ENCODE measurements at regions not wholly inside any gene's neighbourhood (a gene's known extent, or its start where the extent isn't known, plus 50 kb on each side); places are given as distances from the start of the nearest gene placed in this dataset.

DNA sequence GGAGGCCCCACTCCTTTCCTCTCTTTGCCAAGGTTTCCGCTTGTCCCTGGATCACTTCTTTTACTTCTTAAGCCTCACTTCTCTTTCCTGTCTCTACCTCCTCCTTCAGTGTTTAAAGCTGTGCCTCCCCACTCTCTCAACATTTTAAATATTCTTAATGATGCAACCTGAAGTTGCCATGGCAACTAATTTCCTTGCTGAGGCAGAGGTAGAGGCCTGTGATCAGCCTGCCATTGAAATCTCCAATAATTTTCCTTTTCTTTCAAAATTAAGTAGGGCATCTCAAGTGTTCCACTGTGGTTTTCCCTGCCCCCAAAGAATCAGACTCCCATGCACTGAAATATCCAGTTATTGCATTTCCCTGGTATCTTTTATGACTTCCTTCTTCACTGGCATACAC lies 108.6 kb upstream of the VRK1 start:
- Histone ChIP-seq H3K27ac (ENCODE audit: low read depth, low read length) (no peak overlapping the region), H3K27me3 (ENCODE audit: control insufficient read depth, insufficient read depth, low read length) (peaks cover 79% of the 10 kb centered on the region), H3K4me1 (ENCODE audit: control insufficient read depth, insufficient read depth, low read length) (peaks cover 6% of the 10 kb centered on the region), H3K36me3 (ENCODE audit: control insufficient read depth, insufficient read depth, low read length) (no peaks in the 10 kb centered on the region), H3K9ac (ENCODE audit: low read depth, low read length) (no peak overlapping the region), H3K9me3 (ENCODE audit: control insufficient read depth, insufficient read depth, low read length) (no peaks in the 10 kb centered on the region), H3K4me3 (ENCODE audit: low read depth, low read length) (no peak overlapping the region)

DNA sequence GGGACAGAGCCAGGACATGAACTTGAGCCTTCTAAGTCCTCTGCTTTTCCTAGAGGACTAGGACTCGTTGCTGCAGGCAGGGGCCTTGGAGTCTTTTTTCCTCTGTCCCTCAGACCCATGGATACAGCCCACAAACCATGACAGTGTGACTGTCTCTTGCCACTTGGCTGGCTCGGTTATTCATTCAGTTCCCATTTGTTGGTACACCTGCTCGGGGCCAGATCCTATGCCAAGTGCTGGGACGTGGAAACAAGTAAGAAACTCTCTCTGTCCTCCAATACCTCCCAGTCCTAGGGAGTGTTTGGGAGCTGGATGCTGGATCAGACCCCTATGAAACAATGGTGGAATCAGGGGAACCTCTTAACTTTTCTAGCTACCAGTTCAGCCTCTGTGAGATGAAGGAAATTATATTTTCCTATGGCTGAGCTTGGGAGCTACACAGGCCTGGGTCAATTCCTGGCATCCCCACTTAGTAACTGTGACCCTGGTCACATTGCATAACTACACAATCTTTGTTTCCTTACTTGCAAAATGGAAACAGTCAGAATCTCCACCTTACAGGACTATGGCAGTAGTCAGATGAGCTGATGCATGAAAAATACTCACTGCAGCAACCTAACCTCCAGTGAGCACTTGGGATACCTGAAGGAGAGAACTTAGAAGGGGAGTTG lies 106.3 kb upstream of the VRK1 start:
- H3K36me3 ChIP-seq (ENCODE audit: control insufficient read depth, insufficient read depth, low read length), result no peaks in the 10 kb centered on the region
- no peak overlapping the region for H3K4me3 ChIP-seq (ENCODE audit: low read depth, low read length)
- peaks cover 16% of the 10 kb centered on the region for H3K4me1 ChIP-seq (ENCODE audit: control insufficient read depth, insufficient read depth, low read length)
- peaks cover 77% of the 10 kb centered on the region for H3K27me3 ChIP-seq (ENCODE audit: control insufficient read depth, insufficient read depth, low read length)
- no peak overlapping the region for H3K9ac ChIP-seq (ENCODE audit: low read depth, low read length)
- no peaks in the 10 kb centered on the region for H3K9me3 ChIP-seq (ENCODE audit: control insufficient read depth, insufficient read depth, low read length)
- no peak overlapping the region for H3K27ac ChIP-seq (ENCODE audit: low read depth, low read length)

DNA sequence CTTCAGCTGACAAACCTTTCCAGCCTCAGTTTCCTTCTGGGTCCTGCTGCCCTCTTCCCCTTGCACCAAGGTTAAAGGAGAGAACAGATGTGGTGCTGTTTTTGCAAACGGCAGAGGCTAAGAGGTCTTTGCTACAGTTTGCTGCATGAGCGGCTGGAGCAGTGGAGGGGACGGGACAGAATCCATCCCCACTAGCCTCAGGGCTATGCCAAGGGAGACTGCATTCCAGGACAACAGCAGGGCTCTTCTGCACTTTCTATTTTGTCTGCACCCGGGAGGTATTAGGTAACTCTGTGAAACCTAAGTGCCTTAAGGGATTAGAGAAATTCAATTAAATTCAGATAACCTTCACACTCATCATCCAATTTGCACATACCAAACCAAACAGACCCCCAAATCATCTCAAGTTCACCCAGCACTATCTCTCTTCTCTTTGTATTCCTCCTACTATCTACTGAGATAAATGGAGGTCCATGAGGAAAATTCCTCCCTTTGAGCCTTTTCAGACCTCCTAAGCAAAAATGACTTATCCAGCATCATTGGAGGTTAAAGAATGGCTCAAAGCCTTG lies 103.8 kb upstream of the VRK1 start:
- peaks cover 63% of the 10 kb centered on the region for H3K27me3 ChIP-seq (ENCODE audit: control insufficient read depth, insufficient read depth, low read length)
- H3K36me3 ChIP-seq (ENCODE audit: control insufficient read depth, insufficient read depth, low read length), result no peaks in the 10 kb centered on the region
- no peaks in the 10 kb centered on the region for H3K9me3 ChIP-seq (ENCODE audit: control insufficient read depth, insufficient read depth, low read length)
- peak overlapping the region; percentile 5 for H3K27ac ChIP-seq (ENCODE audit: low read depth, low read length)
- H3K4me3 ChIP-seq (ENCODE audit: low read depth, low read length), result no peak overlapping the region
- no peak overlapping the region for H3K9ac ChIP-seq (ENCODE audit: low read depth, low read length)
- peaks cover 16% of the 10 kb centered on the region for H3K4me1 ChIP-seq (ENCODE audit: control insufficient read depth, insufficient read depth, low read length)

DNA sequence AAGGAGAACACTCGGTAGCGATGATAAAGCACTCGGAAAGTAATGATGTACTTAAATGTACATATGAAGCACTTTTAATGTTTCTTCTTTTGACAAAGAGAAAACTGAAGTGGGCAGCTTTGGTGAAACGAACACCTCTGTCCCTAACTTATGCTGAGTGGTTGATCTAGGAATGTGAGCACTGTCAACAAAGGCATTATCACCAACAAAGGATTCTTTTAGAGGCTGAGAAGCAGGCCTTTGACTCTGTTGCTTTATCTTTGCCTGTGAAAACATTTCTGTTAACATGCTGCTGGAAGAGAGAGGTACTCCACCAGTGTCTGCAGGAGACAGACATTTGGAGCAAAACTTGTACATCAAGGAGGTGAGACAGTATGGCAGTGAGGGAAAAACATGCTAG lies 103.2 kb upstream of the VRK1 start:
- peak overlapping the region; percentile 5 for H3K27ac ChIP-seq (ENCODE audit: low read depth, low read length)
- H3K4me1 ChIP-seq (ENCODE audit: control insufficient read depth, insufficient read depth, low read length), result peaks cover 16% of the 10 kb centered on the region
- H3K27me3 ChIP-seq (ENCODE audit: control insufficient read depth, insufficient read depth, low read length), result peaks cover 58% of the 10 kb centered on the region
- no peak overlapping the region for H3K9ac ChIP-seq (ENCODE audit: low read depth, low read length)
- no peaks in the 10 kb centered on the region for H3K9me3 ChIP-seq (ENCODE audit: control insufficient read depth, insufficient read depth, low read length)
- H3K4me3 ChIP-seq (ENCODE audit: low read depth, low read length), result no peak overlapping the region
- H3K36me3 ChIP-seq (ENCODE audit: control insufficient read depth, insufficient read depth, low read length), result no peaks in the 10 kb centered on the region

DNA sequence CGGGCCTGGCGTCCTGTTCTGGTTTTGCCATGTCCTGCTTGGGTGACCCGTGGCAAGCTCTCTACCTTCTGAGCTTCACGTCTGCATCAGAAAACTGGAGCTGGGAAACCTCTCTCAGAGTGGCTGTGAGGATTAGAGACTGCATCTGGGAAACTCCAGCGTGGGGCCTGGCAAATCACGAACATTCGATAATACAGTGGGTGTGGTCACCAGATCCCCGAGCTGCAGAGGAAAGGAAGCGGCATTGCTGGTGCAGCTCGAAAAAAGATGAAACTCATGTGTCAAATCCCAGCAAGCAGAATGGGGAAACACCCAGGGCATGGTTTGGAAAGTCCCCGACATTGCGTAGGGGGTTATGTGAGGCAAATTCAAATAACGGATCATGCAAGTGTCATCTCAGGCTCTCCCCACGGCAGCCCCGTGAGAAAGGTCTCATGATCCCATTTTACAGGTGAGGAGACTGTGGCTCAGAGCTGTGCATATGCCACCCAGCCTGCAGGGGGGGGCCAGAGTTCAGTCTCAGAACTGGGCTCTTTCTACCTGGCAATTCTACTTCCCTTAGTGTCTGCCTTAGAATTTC lies 98.1 kb upstream of the VRK1 start:
- no peaks in the 10 kb centered on the region for H3K36me3 ChIP-seq (ENCODE audit: control insufficient read depth, insufficient read depth, low read length)
- H3K27ac ChIP-seq (ENCODE audit: low read depth, low read length), result no peak overlapping the region
- no peaks in the 10 kb centered on the region for H3K9me3 ChIP-seq (ENCODE audit: control insufficient read depth, insufficient read depth, low read length)
- peaks cover 21% of the 10 kb centered on the region for H3K27me3 ChIP-seq (ENCODE audit: control insufficient read depth, insufficient read depth, low read length)
- no peak overlapping the region for H3K9ac ChIP-seq (ENCODE audit: low read depth, low read length)
- peaks cover 6% of the 10 kb centered on the region for H3K4me1 ChIP-seq (ENCODE audit: control insufficient read depth, insufficient read depth, low read length)
- H3K4me3 ChIP-seq (ENCODE audit: low read depth, low read length), result no peak overlapping the region

DNA sequence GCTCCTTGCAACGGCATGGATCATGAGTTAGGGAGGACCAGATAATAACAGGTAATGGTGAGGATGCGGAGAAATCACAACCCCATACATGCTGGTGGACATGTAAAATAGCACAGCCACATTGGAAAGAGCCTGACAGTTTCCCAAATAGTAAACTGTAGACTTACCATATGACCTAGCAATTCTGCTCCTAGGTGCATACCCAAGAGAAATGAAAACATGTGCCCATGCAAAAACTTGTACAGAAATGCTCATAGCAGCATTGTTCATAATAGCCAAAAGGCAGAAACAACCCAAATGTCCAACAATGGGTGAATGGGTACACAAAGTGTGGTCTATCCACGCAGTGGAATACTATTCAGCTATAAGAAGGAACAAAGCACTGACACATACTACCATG lies 97.5 kb upstream of the VRK1 start:
- peaks cover 15% of the 10 kb centered on the region for H3K27me3 ChIP-seq (ENCODE audit: control insufficient read depth, insufficient read depth, low read length)
- no peaks in the 10 kb centered on the region for H3K9me3 ChIP-seq (ENCODE audit: control insufficient read depth, insufficient read depth, low read length)
- no peak overlapping the region for H3K9ac ChIP-seq (ENCODE audit: low read depth, low read length)
- H3K36me3 ChIP-seq (ENCODE audit: control insufficient read depth, insufficient read depth, low read length), result no peaks in the 10 kb centered on the region
- no peaks in the 10 kb centered on the region for H3K4me1 ChIP-seq (ENCODE audit: control insufficient read depth, insufficient read depth, low read length)
- H3K4me3 ChIP-seq (ENCODE audit: low read depth, low read length), result no peak overlapping the region
- H3K27ac ChIP-seq (ENCODE audit: low read depth, low read length), result no peak overlapping the region

DNA sequence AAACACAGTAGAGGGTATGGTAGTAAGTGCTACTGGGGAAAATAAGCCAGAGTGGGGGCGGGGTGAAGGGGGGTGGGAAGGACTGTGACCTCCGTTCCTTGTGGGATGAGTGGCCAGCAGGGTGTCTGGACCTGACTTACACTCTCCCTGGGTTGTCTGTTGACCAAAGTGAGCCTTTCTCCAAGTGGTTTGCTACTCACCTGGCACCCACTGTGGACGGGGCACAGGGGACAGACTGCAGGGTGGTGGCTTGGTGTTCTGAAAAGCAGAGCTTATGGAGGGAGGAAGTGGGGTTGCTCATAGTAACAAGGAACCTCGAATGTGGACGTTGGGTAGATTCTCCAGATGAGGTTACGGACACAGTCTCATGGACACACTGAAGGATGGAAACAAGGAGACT lies 94.4 kb upstream of the VRK1 start:
- H3K27ac ChIP-seq (ENCODE audit: low read depth, low read length), result no peak overlapping the region
- H3K4me1 ChIP-seq (ENCODE audit: control insufficient read depth, insufficient read depth, low read length), result no peaks in the 10 kb centered on the region
- no peak overlapping the region for H3K4me3 ChIP-seq (ENCODE audit: low read depth, low read length)
- no peaks in the 10 kb centered on the region for H3K9me3 ChIP-seq (ENCODE audit: control insufficient read depth, insufficient read depth, low read length)
- no peaks in the 10 kb centered on the region for H3K36me3 ChIP-seq (ENCODE audit: control insufficient read depth, insufficient read depth, low read length)
- H3K27me3 ChIP-seq (ENCODE audit: control insufficient read depth, insufficient read depth, low read length), result no peaks in the 10 kb centered on the region
- H3K9ac ChIP-seq (ENCODE audit: low read depth, low read length), result no peak overlapping the region

DNA sequence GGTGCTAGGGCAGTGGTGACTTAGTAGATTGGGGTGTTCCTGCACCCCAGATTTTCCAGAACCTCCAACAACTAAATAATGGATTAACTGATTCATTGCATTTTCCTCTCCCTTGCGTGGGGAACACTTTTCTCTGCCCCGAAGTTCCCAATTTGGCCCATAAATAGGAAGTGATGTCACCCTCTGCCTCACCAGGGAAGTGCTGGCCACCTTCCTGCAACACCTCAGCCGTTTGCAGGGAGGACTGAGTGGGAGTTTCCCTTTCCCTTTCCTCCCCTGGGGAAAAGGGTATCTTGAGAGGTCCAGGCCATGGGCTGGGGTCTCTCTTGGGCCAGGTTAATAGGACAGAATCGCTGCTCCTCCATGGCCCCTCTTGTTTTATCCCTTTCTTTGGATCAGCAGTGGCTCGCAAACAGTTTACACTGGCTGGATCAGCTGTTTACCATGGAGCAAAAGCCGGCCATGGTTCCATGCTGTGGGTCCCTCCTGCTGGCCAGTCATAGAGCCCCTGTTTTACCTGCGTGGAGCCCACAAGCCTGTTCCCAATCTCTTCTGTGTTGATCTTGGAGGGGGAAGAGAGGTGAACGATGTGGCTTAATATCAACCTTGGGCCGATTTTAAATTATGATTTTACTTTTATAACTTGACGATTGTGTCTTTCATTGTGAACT lies 91.6 kb upstream of the VRK1 start:
- H3K36me3 ChIP-seq (ENCODE audit: control insufficient read depth, insufficient read depth, low read length), result no peaks in the 10 kb centered on the region
- no peak overlapping the region for H3K9ac ChIP-seq (ENCODE audit: low read depth, low read length)
- H3K4me1 ChIP-seq (ENCODE audit: control insufficient read depth, insufficient read depth, low read length), result no peaks in the 10 kb centered on the region
- H3K4me3 ChIP-seq (ENCODE audit: low read depth, low read length), result no peak overlapping the region
- no peaks in the 10 kb centered on the region for H3K9me3 ChIP-seq (ENCODE audit: control insufficient read depth, insufficient read depth, low read length)
- no peak overlapping the region for H3K27ac ChIP-seq (ENCODE audit: low read depth, low read length)
- H3K27me3 ChIP-seq (ENCODE audit: control insufficient read depth, insufficient read depth, low read length), result no peaks in the 10 kb centered on the region

DNA sequence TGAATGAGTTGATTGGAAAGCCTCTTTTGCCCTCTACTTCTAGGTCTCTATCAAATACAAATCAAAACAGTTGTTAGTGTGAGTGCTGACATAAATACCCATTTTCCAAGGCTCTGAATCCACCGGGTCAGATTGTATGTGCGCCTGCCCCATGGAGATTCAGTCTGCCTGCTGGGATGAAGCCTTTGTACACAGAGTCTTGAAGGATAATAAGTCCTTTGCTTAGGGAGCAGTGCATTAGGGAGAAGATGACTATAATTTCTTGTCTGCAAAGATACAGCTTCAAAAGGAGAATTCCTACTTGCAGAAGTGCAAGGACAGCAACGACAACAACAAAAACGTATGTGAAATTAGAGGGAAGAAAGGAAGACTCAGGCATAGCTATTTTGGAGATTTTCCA lies 90.3 kb upstream of the VRK1 start:
- no peak overlapping the region for H3K27ac ChIP-seq (ENCODE audit: low read depth, low read length)
- H3K27me3 ChIP-seq (ENCODE audit: control insufficient read depth, insufficient read depth, low read length), result no peaks in the 10 kb centered on the region
- H3K36me3 ChIP-seq (ENCODE audit: control insufficient read depth, insufficient read depth, low read length), result no peaks in the 10 kb centered on the region
- H3K9ac ChIP-seq (ENCODE audit: low read depth, low read length), result no peak overlapping the region
- no peaks in the 10 kb centered on the region; the same call in 1 of the 2 replicates for H3K4me1 ChIP-seq (ENCODE audit: control insufficient read depth, insufficient read depth, low read length)
- no peak overlapping the region for H3K4me3 ChIP-seq (ENCODE audit: low read depth, low read length)
- no peaks in the 10 kb centered on the region for H3K9me3 ChIP-seq (ENCODE audit: control insufficient read depth, insufficient read depth, low read length)

DNA sequence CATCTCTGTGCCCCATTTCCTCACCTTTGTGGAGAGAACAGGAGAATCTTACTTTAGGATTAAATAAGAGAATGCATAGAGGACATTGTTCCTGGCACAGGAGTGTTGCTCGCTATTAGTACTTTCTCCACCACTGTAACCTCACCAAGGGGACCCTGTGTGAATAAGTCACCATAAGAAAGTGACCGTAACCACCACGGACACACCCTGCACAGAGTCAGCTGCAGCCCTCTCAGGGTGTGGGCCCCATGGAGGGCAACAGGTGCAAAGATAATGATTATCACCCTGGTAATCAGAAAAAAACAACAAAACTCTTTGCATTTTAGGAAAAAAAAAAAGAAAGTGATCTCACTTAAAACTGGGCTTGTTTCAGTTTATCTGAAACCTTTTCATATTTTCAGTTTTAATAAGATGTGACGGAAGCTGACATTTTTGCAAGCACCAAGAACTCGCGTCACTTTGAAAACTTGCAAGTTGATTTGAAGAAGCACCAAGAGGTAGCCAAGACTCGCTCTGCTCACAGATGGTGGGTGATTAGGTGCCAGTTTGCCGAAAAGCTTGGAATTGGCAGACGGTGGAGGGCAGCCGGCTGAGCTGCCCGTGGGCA lies 87.0 kb upstream of the VRK1 start:
- H3K27ac ChIP-seq (ENCODE audit: low read depth, low read length), result no peak overlapping the region
- H3K9me3 ChIP-seq (ENCODE audit: control insufficient read depth, insufficient read depth, low read length), result no peaks in the 10 kb centered on the region
- no peaks in the 10 kb centered on the region for H3K36me3 ChIP-seq (ENCODE audit: control insufficient read depth, insufficient read depth, low read length)
- H3K4me1 ChIP-seq (ENCODE audit: control insufficient read depth, insufficient read depth, low read length), result no peaks in the 10 kb centered on the region; the same call in 1 of the 2 replicates
- no peaks in the 10 kb centered on the region for H3K27me3 ChIP-seq (ENCODE audit: control insufficient read depth, insufficient read depth, low read length)
- no peak overlapping the region for H3K4me3 ChIP-seq (ENCODE audit: low read depth, low read length)
- H3K9ac ChIP-seq (ENCODE audit: low read depth, low read length), result no peak overlapping the region
